Endothelial cell of umbilical vein (primary cell): ENCODE measurements at regions not wholly inside any gene's neighbourhood (a gene's known extent, or its start where the extent isn't known, plus 50 kb on each side); places are given as distances from the start of the nearest gene placed in this dataset.

ENCODE experiments used
- EZH2 ChIP-seq: IDR thresholded peaks from 2 replicates; pipeline ENCODE4 v1.6.1; 2012; ENCODE audit warnings: borderline replicate concordance, low read depth, mild to moderate bottlenecking, moderate library complexity, low read length, inconsistent platforms; ENCODE audit not compliant: severe bottlenecking
- MAX ChIP-seq: IDR thresholded peaks from 2 replicates; pipeline ENCODE4 v1.6.1; 2011; ENCODE audit not compliant: insufficient read depth, insufficient read length
- POLR2A ChIP-seq: IDR thresholded peaks from 2 replicates; pipeline ENCODE4 v1.6.1; 2012; ENCODE audit warnings: low read depth, mild to moderate bottlenecking, control low read depth, low read length
- POLR2AphosphoS5 ChIP-seq: IDR thresholded peaks from 2 replicates; pipeline ENCODE4 v1.6.1; 2012; ENCODE audit warnings: low read depth, mild to moderate bottlenecking, control low read depth, low read length, moderate library complexity; ENCODE audit not compliant: insufficient read depth
- TF ChIP-seq, protein P1 (sequence below), 2 donors: IDR thresholded peaks; 1 replicate in 1 of 2; 2 replicates in 1 of 2; pipeline ENCODE4 v1.5.1; 2011; ENCODE audit warnings: low read length in 2 of 2, mild to moderate bottlenecking in 2 of 2, moderate library complexity in 2 of 2, control low read depth in 1 of 2, inconsistent platforms in 1 of 2, low read depth in 1 of 2; ENCODE audit not compliant: insufficient read depth in 1 of 2; ENCODE audit errors: extremely low read depth in 1 of 2

GRCh38 chr7:26492816-26493215, 201.2 kb downstream of the SNX10 start:
- TF ChIP-seq, protein P1, sequence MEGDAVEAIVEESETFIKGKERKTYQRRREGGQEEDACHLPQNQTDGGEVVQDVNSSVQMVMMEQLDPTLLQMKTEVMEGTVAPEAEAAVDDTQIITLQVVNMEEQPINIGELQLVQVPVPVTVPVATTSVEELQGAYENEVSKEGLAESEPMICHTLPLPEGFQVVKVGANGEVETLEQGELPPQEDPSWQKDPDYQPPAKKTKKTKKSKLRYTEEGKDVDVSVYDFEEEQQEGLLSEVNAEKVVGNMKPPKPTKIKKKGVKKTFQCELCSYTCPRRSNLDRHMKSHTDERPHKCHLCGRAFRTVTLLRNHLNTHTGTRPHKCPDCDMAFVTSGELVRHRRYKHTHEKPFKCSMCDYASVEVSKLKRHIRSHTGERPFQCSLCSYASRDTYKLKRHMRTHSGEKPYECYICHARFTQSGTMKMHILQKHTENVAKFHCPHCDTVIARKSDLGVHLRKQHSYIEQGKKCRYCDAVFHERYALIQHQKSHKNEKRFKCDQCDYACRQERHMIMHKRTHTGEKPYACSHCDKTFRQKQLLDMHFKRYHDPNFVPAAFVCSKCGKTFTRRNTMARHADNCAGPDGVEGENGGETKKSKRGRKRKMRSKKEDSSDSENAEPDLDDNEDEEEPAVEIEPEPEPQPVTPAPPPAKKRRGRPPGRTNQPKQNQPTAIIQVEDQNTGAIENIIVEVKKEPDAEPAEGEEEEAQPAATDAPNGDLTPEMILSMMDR (IDR thresholded peaks at IDR 0.05; ENCODE audit: extremely low read depth in 1 of 2, insufficient read depth in 1 of 2, low read depth in 1 of 2, low read length in 2 of 2) = no peak
- no peak for TF ChIP-seq MAX
- no peak for TF ChIP-seq POLR2A
- no peak for TF ChIP-seq POLR2AphosphoS5
- TF ChIP-seq EZH2 = no peak
